ENCODE measurements at regions not wholly inside any gene's neighbourhood (a gene's known extent, or its start where the extent isn't known, plus 50 kb on each side); places are given as distances from the start of the nearest gene placed in this dataset.

DNA sequence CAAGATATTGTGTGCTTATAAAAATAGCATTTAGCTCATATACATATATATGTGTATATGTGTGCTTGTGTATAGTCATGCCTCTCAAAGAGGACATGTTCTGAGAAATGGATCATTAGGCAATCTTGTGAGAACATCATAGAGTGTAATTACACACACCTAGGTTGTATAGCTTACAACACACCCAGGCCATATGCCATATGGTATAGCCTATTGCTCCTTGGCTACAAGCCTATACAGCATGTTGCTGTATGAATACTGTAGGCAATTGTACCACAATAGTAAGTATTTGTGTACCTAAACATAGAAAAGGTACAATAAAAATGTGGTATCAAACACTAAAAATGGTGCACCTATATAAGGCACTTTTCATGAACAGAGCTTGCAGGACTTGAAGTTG, 1510.5 kb upstream of the LRRTM3 start:
- Histone ChIP-seq H3K4me3 (replicated peaks in 1 of 3; ENCODE audit: insufficient read depth in 1 of 3, low read depth in 2 of 3, low read length in 3 of 3) (no peak overlapping the region), H3K27me3 (ENCODE audit: control insufficient read depth in 1 of 2, insufficient read depth in 2 of 2, low read length in 2 of 2) (no peaks in the 10 kb centered on the region), H3K36me3 (replicated peaks in 1 of 2; ENCODE audit: control insufficient read depth in 1 of 2, insufficient read depth in 2 of 2, low read length in 2 of 2) (no peaks in the 10 kb centered on the region), H3K79me2 (ENCODE audit: insufficient read depth, low read length) (no peaks in the 10 kb centered on the region), H3K9me3 (ENCODE audit: low read length) (no peaks in the 10 kb centered on the region), H3K4me2 (ENCODE audit: low read depth, low read length) (no peak overlapping the region), H3K4me1 (ENCODE audit: insufficient read depth, low read length) (no peaks in the 10 kb centered on the region), H4K20me1 (ENCODE audit: insufficient read depth, low read length) (no peaks in the 10 kb centered on the region), H3K9ac (ENCODE audit: insufficient read depth, low read depth, low read length) (no peak overlapping the region), H3K27ac (ENCODE audit: extremely low read length, insufficient read depth, low read length) (no peak overlapping the region), H2AFZ (ENCODE audit: low read length) (no peak overlapping the region)
- ChIA-PET POLR2A (no interaction called here), CTCF (ENCODE audit: low intra/inter-chr PET ratio, low total read pairs) (interaction anchor here (0.6 kb wide), 1 partner anchor 1157 kb away, joined by 3 read pairs; no protein-coding TSS in a partner anchor)
- ATAC-seq: no peak
- intact Hi-C loops (cut with micrococcal nuclease; ENCODE audit: unreplicated experiment): no loop called here
- in situ Hi-C loops (cut with HindIII; ENCODE audit: extremely low pct_ligation_motif_present, low pct_unique_long_range_greater_than_20kb): no loop called here
- no peak for FAIRE-seq
- no TSS peak for BruUV-seq (replicated peaks)
- TF ChIP-seq ZBTB7B (CRISPR knock-in tag; IDR thresholded peaks at IDR 0.05) (no peak), SKI (IDR thresholded peaks at IDR 0.05; ENCODE audit: partially characterized antibody) (no peak), ZNF550 (CRISPR knock-in tag; IDR thresholded peaks at IDR 0.05; ENCODE audit: borderline replicate concordance) (no peak)
- TF ChIP-seq, protein P1, sequence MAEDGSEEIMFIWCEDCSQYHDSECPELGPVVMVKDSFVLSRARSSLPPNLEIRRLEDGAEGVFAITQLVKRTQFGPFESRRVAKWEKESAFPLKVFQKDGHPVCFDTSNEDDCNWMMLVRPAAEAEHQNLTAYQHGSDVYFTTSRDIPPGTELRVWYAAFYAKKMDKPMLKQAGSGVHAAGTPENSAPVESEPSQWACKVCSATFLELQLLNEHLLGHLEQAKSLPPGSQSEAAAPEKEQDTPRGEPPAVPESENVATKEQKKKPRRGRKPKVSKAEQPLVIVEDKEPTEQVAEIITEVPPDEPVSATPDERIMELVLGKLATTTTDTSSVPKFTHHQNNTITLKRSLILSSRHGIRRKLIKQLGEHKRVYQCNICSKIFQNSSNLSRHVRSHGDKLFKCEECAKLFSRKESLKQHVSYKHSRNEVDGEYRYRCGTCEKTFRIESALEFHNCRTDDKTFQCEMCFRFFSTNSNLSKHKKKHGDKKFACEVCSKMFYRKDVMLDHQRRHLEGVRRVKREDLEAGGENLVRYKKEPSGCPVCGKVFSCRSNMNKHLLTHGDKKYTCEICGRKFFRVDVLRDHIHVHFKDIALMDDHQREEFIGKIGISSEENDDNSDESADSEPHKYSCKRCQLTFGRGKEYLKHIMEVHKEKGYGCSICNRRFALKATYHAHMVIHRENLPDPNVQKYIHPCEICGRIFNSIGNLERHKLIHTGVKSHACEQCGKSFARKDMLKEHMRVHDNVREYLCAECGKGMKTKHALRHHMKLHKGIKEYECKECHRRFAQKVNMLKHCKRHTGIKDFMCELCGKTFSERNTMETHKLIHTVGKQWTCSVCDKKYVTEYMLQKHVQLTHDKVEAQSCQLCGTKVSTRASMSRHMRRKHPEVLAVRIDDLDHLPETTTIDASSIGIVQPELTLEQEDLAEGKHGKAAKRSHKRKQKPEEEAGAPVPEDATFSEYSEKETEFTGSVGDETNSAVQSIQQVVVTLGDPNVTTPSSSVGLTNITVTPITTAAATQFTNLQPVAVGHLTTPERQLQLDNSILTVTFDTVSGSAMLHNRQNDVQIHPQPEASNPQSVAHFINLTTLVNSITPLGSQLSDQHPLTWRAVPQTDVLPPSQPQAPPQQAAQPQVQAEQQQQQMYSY (CRISPR knock-in tag; IDR thresholded peaks at IDR 0.05): no peak
- TF ChIP-seq, protein P2, sequence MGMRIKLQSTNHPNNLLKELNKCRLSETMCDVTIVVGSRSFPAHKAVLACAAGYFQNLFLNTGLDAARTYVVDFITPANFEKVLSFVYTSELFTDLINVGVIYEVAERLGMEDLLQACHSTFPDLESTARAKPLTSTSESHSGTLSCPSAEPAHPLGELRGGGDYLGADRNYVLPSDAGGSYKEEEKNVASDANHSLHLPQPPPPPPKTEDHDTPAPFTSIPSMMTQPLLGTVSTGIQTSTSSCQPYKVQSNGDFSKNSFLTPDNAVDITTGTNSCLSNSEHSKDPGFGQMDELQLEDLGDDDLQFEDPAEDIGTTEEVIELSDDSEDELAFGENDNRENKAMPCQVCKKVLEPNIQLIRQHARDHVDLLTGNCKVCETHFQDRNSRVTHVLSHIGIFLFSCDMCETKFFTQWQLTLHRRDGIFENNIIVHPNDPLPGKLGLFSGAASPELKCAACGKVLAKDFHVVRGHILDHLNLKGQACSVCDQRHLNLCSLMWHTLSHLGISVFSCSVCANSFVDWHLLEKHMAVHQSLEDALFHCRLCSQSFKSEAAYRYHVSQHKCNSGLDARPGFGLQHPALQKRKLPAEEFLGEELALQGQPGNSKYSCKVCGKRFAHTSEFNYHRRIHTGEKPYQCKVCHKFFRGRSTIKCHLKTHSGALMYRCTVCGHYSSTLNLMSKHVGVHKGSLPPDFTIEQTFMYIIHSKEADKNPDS (CRISPR knock-in tag; IDR thresholded peaks at IDR 0.05): no peak
- DNase-seq (ENCODE audit: low spot score): no peak

Measured in HepG2 (cell line).